Hypothalamus (tissue), 51 donors: ENCODE measurements at regions not wholly inside any gene's neighbourhood (a gene's known extent, or its start where the extent isn't known, plus 50 kb on each side); places are given as distances from the start of the nearest gene placed in this dataset.
"Not testable (repeated sequence)": the region's sequence is repeated elsewhere in the genome, so short reads cannot be mapped to it uniquely, and the experiment has no call there.

Experiments used
- DNase-seq, 51 donors: peaks; one replicate each; lab custom pipeline; 2025; lab: John Stamatoyannopoulos, UW

DNA sequence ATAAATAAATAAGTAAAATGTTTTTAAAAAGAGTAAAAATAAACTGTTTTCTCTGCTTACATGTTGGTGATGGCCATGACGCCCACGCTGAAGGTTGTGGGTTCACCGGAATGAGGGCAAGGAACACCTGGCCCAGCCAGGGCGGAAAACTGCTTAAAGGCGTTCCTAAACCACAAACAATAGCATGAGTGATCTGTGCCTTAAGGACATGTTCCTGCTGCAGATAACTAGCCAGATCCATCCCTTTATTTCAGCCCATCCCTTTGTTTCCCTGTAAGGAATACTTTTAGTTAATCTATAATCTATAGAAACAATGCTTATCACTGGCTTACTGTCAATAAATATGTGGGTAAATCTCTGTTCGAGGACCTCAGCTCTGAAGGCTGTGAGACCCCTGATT is 63.3 kb upstream of the CEP78 start:
- DNase-seq, result not testable (repeated sequence)

DNA sequence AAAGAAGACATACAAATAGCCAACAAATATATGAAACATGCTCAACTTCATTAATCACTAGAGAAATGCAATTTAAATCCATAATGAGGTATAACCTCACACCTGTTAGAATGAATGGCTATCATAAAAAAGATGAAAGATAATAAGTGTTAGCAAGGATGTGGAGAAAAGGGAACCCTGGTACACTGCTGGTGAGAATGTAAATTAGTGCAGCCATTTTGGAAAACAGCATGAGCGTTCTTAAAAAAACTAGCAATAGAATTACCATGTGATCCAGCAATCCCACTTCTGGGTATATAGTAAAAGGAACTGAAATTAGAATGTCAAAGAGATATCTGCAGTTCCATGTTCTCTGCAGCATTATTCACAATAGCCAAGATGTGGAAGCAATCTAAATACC is 64.2 kb upstream of the CEP78 start:
- DNase-seq, result no peak

DNA sequence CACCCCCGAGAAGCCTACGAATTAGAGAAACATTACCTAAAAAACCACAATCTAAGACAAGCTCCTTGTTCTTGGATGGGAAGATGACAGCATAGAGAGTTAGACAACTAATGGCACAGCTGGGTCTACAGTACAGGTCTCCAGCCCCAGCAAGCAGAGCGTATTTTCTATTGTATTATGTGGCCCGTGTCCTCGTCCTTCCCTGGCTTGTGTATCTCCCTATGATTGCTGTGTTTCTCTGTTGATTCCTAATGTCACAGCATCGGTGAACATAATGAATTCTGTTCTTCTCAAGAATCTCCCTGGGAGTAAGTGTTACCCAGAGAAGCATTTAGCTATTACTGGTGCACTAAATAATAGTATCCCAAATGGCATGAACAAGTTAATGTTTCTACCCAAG is 66.8 kb upstream of the CEP78 start:
- DNase-seq, result no peak

DNA sequence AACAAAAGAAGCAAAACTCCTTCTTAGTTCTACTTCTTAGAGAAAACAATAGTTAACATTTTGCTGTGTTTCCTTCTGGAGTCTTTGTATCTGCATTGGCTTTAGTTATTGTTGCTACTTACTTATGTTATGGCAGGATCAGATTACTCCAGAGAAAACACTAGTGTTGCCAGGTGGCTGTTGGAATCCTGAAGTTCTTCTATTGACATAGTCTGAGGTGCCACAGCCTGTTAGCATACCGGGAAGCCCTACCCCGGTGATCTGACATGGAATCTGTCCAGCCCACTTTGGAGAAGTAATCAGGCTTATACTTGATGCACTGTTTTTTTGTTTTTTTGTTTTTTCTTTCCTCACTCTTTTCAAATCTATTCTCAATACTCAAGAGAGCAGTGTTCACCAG is 68.5 kb upstream of the CEP78 start:
- no peak for DNase-seq

DNA sequence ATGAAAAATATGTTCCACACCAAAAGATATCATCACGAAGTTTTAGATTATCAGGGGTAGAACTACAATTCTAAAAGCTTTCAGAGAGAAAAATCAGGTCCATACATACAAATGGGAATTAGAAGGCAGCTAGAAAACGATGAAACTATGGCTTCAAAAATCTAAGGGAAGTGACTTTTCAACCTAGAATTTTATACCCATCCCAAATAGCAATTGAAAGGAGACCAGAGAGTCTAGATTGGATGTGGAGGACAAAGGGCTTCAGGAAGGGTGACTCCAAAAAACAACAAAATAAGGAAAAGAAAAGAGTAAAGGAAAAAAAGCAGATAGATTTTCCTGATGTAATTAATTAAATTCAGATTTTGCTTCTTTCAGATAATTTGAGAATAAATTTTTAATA is 72.0 kb upstream of the CEP78 start:
- DNase-seq, result no peak

DNA sequence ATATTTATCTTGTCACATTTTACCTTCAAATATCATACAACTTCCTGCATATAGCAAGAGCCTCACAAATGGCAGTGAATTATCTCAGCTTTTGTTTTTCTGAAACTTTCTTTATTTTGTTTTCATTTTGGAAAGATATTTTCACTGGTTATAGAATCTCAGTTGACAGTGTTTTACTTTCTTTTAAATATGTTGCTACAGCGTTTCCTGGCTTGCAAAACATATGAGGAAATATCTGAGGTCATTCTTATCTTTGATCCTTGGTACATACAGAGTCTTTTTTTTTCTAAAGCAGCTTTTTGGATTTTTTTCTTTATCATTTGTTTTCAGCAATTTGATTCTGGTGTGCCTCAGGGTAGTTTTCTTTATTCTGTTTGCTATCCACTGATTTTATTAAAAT is 77.6 kb upstream of the CEP78 start:
- DNase-seq, result no peak

DNA sequence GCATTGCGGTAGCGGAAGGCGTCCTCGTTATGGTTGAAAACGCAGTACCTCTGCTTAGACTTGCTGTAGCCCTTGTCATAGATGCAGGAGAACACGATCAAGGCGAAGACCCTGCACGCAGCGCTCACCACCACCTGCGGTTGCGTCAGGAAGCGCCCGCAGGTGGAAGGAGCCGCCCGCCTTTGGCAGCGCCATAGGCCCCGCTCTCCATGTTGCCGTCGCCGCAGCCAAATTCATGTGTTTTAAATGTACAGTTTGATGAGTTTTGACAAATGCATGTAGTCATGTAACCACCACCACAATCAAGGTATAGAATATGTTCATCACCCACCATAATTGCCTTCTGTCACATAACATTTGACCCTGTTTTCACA is 84.9 kb upstream of the CEP78 start:
- no peak for DNase-seq

DNA sequence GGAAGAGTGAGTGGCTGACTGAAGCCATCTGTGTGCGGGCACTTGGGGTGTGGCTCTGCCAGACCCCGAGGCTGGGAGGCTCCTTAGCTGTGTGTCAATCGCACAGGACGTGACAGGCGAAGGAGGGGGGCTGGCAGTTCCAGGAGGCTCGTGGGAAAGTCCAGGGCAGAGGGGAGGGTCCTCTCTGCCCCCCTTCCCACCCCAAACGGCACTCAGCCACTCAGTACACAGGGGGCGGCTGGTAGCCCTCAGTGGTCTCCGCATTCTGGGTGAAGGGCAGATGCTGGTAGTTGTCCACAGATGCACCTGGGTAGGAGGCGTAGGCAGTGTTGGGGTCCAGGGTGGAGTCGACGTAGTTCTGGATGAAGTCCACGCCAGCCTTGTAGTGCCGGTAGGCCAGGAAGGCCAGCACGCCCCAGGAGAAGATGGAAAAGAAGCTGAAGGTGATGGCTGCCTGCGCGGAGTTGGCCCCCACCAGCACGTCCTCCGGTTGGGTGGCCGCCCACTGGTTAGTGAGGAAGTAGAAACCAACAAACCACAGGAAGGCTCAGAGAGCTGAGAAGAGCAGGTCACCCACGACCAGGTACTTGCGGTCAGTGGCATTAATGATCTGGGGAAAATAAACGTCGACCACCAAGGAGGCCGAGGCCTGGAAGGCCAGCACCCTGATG is 85.4 kb upstream of the CEP78 start:
- no peak for DNase-seq

DNA sequence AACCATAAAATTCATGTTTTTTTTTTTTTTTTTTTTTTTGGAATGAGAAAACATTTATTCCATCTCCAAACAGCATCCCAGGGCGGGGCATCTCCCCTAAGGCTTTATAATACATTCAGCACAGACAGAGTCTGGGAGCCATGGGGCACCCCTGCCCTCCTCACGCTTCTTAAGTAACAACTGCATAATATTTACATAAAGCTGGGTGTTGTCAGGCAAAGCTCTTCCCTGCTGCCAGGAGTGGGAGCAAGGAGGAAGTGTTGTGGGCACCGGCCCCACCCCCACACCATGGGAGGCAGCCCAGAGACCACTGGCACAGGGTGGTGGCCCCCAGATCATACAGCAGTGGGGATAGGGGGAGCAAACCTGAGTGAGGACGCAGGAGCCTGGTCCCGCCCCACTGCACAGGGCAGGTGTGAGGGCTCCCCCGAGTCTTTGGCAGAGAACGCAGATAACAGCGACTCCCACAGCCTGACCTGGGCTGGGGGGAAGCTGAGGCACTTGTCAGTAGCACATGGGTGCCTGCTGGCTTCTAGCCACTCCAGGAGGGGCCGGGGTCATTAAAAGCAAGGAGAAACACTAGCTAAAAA is 86.1 kb upstream of the CEP78 start:
- DNase-seq, result no peak

DNA sequence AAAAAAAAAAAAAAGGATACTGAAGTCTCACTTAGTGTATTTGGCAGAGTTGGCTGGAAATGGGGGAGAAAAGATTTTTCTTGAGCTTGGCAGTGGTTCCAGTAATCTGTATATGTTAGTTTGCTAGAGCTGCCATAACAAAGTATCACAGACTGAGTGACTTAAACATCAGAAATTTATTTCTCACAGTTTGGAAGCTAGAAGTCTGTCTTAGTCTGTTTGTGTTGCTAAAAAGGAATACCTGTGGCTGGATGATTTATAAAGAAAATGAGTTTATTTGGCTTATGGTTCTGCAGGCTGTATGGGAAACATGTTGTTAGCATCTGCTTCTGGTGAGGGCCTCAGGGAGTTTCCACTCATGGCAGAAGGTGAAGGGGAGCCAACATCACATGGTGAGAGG is 89.6 kb upstream of the CEP78 start:
- no peak for DNase-seq

DNA sequence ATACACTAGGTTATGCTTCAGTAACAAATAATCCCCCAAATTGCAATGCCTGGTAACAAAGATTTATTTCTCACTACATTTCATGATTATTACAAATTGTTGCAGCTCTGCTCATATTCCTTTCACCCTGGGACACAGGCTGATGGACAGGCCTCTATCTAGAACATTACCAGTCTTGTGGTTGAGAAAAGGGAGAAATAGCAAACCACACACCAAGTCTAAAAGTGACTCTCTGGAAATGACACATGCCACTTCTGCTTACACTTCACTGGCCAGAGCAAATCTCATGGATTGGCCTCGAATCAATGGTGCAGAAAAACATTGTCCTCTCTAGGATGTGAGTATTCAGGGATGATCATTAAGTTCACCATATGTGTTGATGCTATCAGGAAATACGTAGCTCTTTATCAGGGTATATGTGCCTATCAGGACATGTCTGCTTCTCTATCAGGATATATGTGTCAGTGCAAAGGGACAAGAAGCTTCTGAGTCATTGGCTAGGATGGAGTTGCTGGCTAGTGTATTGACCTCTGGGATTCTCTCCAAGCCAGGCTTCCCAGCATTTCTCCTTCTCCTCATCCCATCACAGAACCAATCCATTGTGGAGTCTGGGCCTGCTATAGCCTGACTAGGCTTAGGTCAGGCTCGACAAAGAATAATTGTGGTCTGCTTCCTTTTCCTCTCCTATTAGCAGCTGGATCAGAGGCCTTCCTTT is 91.1 kb upstream of the CEP78 start:
- peak in 3 of 51 donors; percentile 16 to 34 (median 31) for DNase-seq

DNA sequence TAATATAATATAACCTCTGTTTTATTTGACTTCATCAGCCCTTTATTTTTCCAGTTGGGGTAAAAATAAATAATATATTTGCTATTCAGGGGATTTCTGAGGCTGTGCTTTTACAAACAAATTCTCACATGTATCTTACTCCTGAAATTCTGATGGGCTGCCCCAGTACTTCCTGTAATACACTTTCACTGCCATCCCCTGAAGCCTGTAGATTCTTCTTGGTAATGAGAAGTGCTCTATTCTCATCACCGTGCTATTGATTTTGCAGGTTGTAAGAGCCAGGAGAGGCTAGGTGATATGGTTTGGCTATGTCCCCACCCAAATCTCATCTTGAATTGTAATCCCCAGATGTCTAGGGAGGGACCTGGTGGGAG is 91.9 kb upstream of the CEP78 start:
- DNase-seq, result no peak

DNA sequence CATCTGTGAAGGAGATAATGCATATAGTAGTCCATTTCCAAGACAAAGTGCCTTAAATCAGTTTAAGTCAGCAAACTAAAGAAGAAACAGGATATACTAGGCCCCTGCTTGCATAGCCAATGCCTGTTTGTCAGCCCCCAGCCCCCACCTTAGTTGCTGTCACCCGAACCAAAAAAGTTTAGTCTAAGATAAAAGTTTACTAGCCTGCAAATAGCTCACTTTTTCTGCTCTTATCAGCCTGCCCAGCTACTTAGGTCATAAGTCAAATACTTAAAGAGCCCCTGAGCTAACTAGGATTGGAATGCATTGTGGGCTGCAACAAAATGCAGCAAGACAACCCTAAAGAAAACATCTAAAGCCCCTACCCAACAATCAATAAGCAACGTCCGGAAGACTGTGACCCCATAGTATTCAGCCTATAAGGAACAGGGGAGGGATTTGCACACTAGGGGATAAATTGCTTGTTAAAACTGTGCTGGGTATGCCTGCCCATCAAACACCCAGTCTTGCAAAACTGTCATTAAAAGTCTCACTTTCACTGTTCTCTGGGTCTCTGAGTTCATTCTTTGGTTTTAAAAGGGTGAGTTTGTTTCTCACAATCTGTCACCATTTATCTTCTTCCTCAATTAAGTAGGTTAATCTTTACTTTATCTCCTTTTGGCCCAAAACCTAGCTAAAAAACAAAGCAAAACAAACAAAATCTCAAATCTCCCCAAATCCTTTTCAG is 92.4 kb upstream of the CEP78 start:
- DNase-seq, result no peak

DNA sequence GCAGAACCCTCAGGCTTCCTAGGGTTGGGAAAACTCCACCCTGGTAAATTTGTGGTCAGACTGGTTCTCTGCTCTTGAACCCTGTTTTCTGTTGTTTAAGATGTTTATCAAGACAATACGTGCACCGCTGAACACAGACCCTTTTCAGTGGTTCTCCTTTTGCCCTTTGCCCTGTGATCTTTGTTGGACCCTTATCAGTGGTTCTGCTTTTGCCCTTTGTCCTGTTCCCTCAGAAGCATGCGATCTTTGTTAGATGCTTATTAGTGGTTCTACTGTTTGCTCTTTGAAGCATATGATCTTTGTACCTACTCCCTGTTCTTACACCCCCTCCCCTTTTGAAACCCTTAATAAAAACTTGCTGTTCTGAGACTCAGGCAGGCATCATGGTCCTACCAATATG is 93.6 kb upstream of the CEP78 start:
- DNase-seq, result not testable (repeated sequence)

DNA sequence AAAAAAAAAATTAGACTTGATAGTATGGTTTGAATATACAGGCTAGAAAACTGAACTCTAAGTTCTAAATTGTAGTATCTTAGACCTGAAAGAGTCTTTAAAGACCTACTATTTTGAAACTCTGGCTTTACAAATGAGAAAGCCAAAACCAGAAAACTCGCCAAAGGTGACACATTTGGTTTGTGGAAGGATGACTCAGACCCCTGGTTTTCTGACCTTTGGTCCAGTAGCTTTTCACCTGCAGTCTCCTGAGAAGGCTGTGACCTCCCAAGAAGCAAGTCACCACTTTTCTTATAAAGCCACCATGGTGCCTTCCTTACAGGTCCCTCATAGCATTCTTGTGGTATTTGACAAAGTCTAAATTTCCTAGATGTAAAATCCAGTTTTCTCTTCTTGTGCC is 102.1 kb upstream of the CEP78 start:
- no peak for DNase-seq

DNA sequence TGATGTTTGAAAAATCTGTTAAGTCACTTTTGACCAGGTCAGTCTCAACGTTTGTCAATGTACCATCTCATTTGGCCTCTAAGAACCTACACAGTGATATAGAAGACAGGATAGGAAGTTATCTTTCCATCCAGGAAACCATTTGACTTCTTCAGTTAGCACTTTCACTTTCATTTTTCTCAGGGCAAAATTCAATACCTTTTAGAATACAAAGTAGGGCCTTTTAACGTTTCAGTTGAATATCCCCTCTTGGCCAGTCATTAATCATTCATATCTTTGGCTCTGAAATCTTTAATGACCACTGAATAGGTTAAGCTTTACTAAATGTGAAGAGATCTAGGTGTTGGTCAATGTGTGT is 101.1 kb upstream of the GNAQ start:
- peak in 1 of 51 donors; percentile 14 for DNase-seq

DNA sequence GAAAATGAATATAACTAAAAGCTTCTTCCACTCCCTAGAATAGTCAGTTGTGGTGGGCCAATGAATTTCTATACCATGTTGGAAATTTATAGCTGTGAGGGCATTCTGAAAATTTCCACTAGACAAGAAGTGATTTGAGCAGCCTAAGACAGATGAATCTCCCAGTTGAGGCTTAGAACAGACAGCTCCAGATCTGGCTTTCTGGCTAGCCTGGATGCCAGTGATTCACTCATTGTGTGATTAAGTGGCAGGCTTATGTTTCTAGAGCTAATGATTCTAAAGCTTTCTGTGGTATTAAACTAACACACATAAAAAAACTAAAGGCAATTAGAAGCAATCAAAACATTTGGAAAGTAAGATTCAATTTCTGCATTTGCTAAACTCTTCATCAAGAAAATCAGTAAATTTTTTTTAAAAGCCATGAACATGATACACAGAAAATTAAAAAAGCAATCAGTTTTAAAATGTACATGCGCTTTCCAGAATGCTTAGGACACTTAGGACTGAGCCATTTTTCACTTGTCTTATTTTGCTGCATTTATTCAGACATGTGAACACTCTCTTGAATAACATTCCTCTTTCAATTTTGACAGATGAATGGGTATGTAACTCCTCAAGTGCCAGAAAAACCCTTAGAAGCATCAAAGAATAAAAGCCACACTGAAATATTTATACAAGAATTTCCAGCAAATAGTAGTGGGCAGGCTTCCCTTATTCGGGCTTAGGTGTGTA is 100.5 kb upstream of the GNAQ start:
- DNase-seq, result peak in 4 of 51 donors; percentile 2 to 57 (median 13)

DNA sequence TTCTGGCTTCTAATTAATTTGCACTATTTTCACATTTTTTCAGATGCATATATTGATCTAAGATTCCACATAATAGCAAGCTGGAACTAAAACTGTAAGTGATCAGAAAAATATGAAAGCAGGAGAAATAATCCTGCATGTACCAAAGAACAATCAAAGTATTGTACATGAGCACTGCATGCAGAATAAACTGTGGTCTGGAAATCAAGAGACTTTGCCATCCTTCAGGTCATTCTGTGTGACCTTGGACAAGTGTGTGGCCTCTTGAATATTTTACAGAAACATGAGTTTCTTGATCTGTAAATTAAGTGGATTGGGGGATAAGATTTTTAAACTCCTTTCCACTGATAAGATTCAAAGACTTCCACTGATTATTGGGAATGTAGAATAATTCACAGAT is 99.2 kb upstream of the GNAQ start:
- no peak for DNase-seq

DNA sequence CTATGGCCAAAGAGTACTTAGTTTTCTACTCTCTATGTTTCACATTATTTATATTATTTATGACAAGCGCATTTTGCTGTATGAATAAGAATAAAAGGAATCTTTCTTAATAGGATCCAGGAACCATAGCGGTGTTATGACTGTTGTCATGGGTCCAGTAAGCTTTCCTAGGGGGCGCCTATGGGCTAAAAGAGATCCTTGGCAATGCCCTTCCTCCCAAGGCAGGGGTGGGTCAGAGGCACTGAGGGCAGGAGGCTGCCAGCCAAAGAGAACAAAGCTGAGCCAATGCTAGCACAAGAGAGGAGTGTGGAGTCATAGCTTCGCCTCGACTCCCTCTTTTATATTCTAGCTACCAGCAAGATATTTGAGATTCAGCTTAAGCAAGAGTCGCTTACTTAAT is 98.4 kb upstream of the GNAQ start:
- peak in 45 of 51 donors; percentile 7 to 92 (median 70) for DNase-seq

DNA sequence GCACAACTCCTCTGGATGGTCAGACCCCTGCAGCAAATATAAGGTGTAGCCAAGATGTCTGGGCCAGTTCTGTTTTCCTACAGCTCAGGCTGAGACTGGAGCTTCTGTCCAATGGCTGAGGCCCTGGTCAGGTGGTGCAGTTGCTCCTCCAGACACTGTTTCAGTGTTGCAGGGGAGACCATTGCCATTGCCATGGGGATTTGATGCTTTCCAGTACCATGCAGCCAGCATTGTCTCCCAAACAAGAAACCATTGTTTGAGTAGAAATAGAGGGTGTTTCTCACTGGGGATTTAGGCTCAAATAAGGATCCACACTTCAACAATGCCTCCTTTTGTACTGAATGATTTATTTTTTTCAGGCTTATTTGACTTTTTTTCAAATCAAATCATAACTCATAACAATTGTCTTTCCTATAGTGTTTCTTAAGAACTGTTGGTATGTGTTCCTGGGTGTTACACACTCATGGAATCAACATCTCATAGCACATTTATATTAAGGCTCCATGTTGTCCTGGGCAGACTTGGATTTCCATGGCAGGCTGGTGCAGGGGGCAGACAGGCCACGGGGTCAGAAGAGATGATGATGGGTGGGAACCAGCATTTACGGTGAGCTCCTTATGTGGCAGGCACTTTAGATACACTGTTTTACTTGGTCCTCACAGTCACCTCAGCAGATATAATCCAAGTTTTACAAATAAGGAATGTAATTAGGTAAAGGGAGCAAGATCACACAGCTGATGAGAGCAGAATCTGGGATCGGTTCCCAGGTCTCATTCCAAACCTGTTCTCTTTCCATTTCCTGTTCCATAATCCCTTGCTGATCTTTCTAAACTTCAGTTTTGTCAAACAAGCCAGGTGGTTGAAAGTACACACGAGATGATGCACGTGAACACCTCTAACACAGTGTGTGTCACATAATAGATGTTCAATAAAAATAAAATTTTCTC is 95.9 kb upstream of the GNAQ start:
- peak in 45 of 51 donors; percentile 8 to 94 (median 74) for DNase-seq
